ENCODE measurements at regions not wholly inside any gene's neighbourhood (a gene's known extent, or its start where the extent isn't known, plus 50 kb on each side); places are given as distances from the start of the nearest gene placed in this dataset.

- no peak for DNase-seq (ENCODE audit: low spot score)
Observed at GRCh38 chr12:85509081-85509856, 229.2 kb downstream of the ALX1 start.

- no peak for DNase-seq (ENCODE audit: low spot score)
Observed at GRCh38 chr12:85509857-85510256, 229.8 kb downstream of the ALX1 start.

GRCh38 chr12:85516039-85516438, 236.0 kb downstream of the ALX1 start:
- DNase-seq (ENCODE audit: low spot score), result no peak

GRCh38 chr12:85516667-85517325, 236.8 kb downstream of the ALX1 start:
- DNase-seq (ENCODE audit: low spot score), result no peak

GRCh38 chr12:85519163-85519562, 239.1 kb downstream of the ALX1 start:
- DNase-seq (ENCODE audit: low spot score), result no peak

GRCh38 chr12:85523197-85523596, 243.2 kb downstream of the ALX1 start:
- DNase-seq (ENCODE audit: low spot score), result no peak

GRCh38 chr12:85527192-85527591, 247.2 kb downstream of the ALX1 start:
- DNase-seq (ENCODE audit: low spot score), result no peak

- DNase-seq (ENCODE audit: low spot score), result no peak
Observed at GRCh38 chr12:85529896-85530295, 249.9 kb downstream of the ALX1 start.

- no peak for DNase-seq (ENCODE audit: low spot score)
Observed at GRCh38 chr12:85530456-85530855, 250.4 kb downstream of the ALX1 start.

- no peak for DNase-seq (ENCODE audit: low spot score)
Observed at GRCh38 chr12:85531341-85531740, 251.3 kb downstream of the ALX1 start.

GRCh38 chr12:85549640-85550039, 269.6 kb downstream of the ALX1 start:
- no peak for DNase-seq (ENCODE audit: low spot score)

- DNase-seq (ENCODE audit: low spot score), result no peak
Observed at GRCh38 chr12:85550924-85551323, 270.9 kb downstream of the ALX1 start.

- DNase-seq (ENCODE audit: low spot score), result no peak
Observed at GRCh38 chr12:85552461-85552860, 272.4 kb downstream of the ALX1 start.

GRCh38 chr12:85557850-85558249, 277.8 kb downstream of the ALX1 start:
- no peak for DNase-seq (ENCODE audit: low spot score)

GRCh38 chr12:85558684-85559083, 277.5 kb downstream of the RASSF9 start:
- no peak for DNase-seq (ENCODE audit: low spot score)

- DNase-seq (ENCODE audit: low spot score), result no peak
Observed at GRCh38 chr12:85559127-85559526, 277.1 kb downstream of the RASSF9 start.

GRCh38 chr12:85559536-85559935, 276.7 kb downstream of the RASSF9 start:
- DNase-seq (ENCODE audit: low spot score), result no peak

- no peak for DNase-seq (ENCODE audit: low spot score)
Observed at GRCh38 chr12:85562765-85563164, 273.4 kb downstream of the RASSF9 start.

- DNase-seq (ENCODE audit: low spot score), result no peak
Observed at GRCh38 chr12:85564786-85565185, 271.4 kb downstream of the RASSF9 start.

- no peak for DNase-seq (ENCODE audit: low spot score)
Observed at GRCh38 chr12:85568395-85569103, 267.7 kb downstream of the RASSF9 start.

GRCh38 chr12:85569261-85569660, 266.9 kb downstream of the RASSF9 start:
- DNase-seq (ENCODE audit: low spot score), result no peak

- DNase-seq (ENCODE audit: low spot score), result no peak
Observed at GRCh38 chr12:85572956-85573355, 263.3 kb downstream of the RASSF9 start.

- no peak for DNase-seq (ENCODE audit: low spot score)
Observed at GRCh38 chr12:85573635-85574214, 262.5 kb downstream of the RASSF9 start.

All from HuH-7.5 (cell line).